MM.1S (cell line): ENCODE measurements at regions not wholly inside any gene's neighbourhood (a gene's known extent, or its start where the extent isn't known, plus 50 kb on each side); places are given as distances from the start of the nearest gene placed in this dataset.
A peak's percentile ranks its signal among the peaks of the same experiment; 100 is the strongest.

Source experiments
- DNase-seq: peaks from one replicate; pipeline ENCODE4 v3.0.0-alpha.2; 2015
- H2AFZ ChIP-seq: fragments of 300-600 bp; sonication (generic); 2 replicates; pipeline ENCODE4 v1.6.0; 2016; ENCODE audit warnings: antibody characterized with exemption, low read length
- H3F3A ChIP-seq: fragments of 300-600 bp; sonication (generic); 2 replicates; pipeline ENCODE4 v1.6.1; 2016; ENCODE audit warnings: mild to moderate bottlenecking, antibody characterized with exemption, low read length, moderate library complexity, mixed read lengths; ENCODE audit not compliant: insufficient read depth
- H3K27ac ChIP-seq: fragments of 300-600 bp; sonication (generic); 2 replicates; pipeline ENCODE4 v1.5.1; 2016; ENCODE audit warnings: mild to moderate bottlenecking, low read length
- H3K27me3 ChIP-seq: fragments of 300-600 bp; sonication (generic); replicated peaks from 2 replicates; pipeline ENCODE4 v1.6.0; 2016; ENCODE audit warnings: low read length; ENCODE audit not compliant: insufficient read depth
- H3K36me3 ChIP-seq: fragments of 300-600 bp; sonication (generic); replicated peaks from 2 replicates; pipeline ENCODE4 v1.6.1; 2016; ENCODE audit warnings: mild to moderate bottlenecking, low read length, mixed read lengths; ENCODE audit not compliant: insufficient read depth
- H3K4me1 ChIP-seq: fragments of 300-600 bp; sonication (generic); 2 replicates; pipeline ENCODE4 v1.6.1; 2016; ENCODE audit warnings: low read length, mixed read lengths
- H3K4me2 ChIP-seq: fragments of 300-600 bp; sonication (generic); 2 replicates; pipeline ENCODE4 v1.6.0; 2016; ENCODE audit warnings: low read depth, low read length
- H3K4me3 ChIP-seq: fragments of 300-600 bp; sonication (generic); 2 replicates; pipeline ENCODE4 v1.5.1; 2016; ENCODE audit warnings: low read length, mixed read lengths
- H3K79me2 ChIP-seq: fragments of 300-600 bp; sonication (generic); 2 replicates; pipeline ENCODE4 v1.6.1; 2016; ENCODE audit warnings: mixed run types, low read length, mixed read lengths
- H3K9ac ChIP-seq: fragments of 300-600 bp; sonication (generic); 2 replicates; pipeline ENCODE4 v1.6.1; 2016; ENCODE audit warnings: low read length, mixed read lengths
- H3K9me2 ChIP-seq: fragments of 300-600 bp; sonication (generic); replicated peaks from 2 replicates; pipeline ENCODE4 v1.6.1; 2016; ENCODE audit warnings: mild to moderate bottlenecking, low read length, mixed read lengths; ENCODE audit not compliant: insufficient read depth
- H3K9me3 ChIP-seq: fragments of 300-600 bp; sonication (generic); replicated peaks from 2 replicates; pipeline ENCODE4 v1.6.1; 2016; ENCODE audit warnings: mild to moderate bottlenecking, low read length, mixed read lengths; ENCODE audit not compliant: insufficient read depth
- H4K20me1 ChIP-seq: fragments of 300-600 bp; sonication (generic); 2 replicates; pipeline ENCODE4 v1.6.1; 2016; ENCODE audit warnings: mild to moderate bottlenecking, low read length, moderate library complexity, mixed read lengths; ENCODE audit not compliant: insufficient read depth
- CTCF ChIP-seq: fragments of 300-600 bp; sonication (generic); IDR thresholded peaks from 2 replicates; pipeline ENCODE4 v1.5.1; 2016; ENCODE audit warnings: antibody characterized with exemption, low read length, mixed read lengths
- EZH2 ChIP-seq: fragments of 300-600 bp; sonication (generic); optimal IDR thresholded peaks from 2 replicates; pipeline ENCODE3; 2017; ENCODE audit warnings: low read depth, mild to moderate bottlenecking, antibody characterized with exemption, low read length, mixed read lengths
- EZH2phosphoT487 ChIP-seq: fragments of 300-600 bp; sonication (generic); IDR thresholded peaks from 2 replicates; pipeline ENCODE4 v1.6.1; 2018; ENCODE audit warnings: antibody characterized with exemption, low read length

- Histone ChIP-seq H3K27ac (no peak overlapping the region), H2AFZ (no peak overlapping the region), H3K4me2 (no peak overlapping the region), H3K27me3 (no peaks in the 10 kb centered on the region), H3K9ac (no peak overlapping the region), H3K9me2 (no peaks in the 10 kb centered on the region), H4K20me1 (no peaks in the 10 kb centered on the region), H3K9me3 (no peaks in the 10 kb centered on the region), H3K79me2 (no peaks in the 10 kb centered on the region), H3K4me3 (no peak overlapping the region), H3K4me1 (no peaks in the 10 kb centered on the region), H3K36me3 (no peaks in the 10 kb centered on the region), H3F3A (no peaks in the 10 kb centered on the region)
- DNase-seq: no peak
- TF ChIP-seq EZH2 (no peak), EZH2phosphoT487 (no peak), CTCF (no peak)
Measured at GRCh38 chr5:107265193-107265592, 405.5 kb downstream of the EFNA5 start.

GRCh38 chr5:107263387-107264018 lies 407.2 kb downstream of the EFNA5 start:
- H3K4me3 ChIP-seq: no peak overlapping the region
- no peaks in the 10 kb centered on the region for H3K36me3 ChIP-seq
- H3K9me2 ChIP-seq: no peaks in the 10 kb centered on the region
- no peaks in the 10 kb centered on the region for H3K9me3 ChIP-seq
- no peak overlapping the region for H3K27ac ChIP-seq
- H3K9ac ChIP-seq: no peak overlapping the region
- no peaks in the 10 kb centered on the region for H3K79me2 ChIP-seq
- peak; percentile 68 for DNase-seq
- H4K20me1 ChIP-seq: no peaks in the 10 kb centered on the region
- H2AFZ ChIP-seq: no peak overlapping the region
- TF ChIP-seq CTCF (no peak), EZH2phosphoT487 (no peak), EZH2 (no peak)
- H3K4me1 ChIP-seq: no peaks in the 10 kb centered on the region
- H3K4me2 ChIP-seq: peak overlapping the region; percentile 33; the same call in 1 of the 2 replicates
- H3K27me3 ChIP-seq: no peaks in the 10 kb centered on the region
- no peaks in the 10 kb centered on the region for H3F3A ChIP-seq

GRCh38 chr5:107257885-107258520 lies 412.7 kb downstream of the EFNA5 start:
- no peak overlapping the region for H3K27ac ChIP-seq
- H4K20me1 ChIP-seq: no peaks in the 10 kb centered on the region
- no peak overlapping the region for H3K9ac ChIP-seq
- no peaks in the 10 kb centered on the region for H3K36me3 ChIP-seq
- no peaks in the 10 kb centered on the region for H3F3A ChIP-seq
- no peak overlapping the region for H3K4me3 ChIP-seq
- no peak overlapping the region for H2AFZ ChIP-seq
- H3K9me2 ChIP-seq: no peaks in the 10 kb centered on the region
- no peaks in the 10 kb centered on the region for H3K27me3 ChIP-seq
- no peaks in the 10 kb centered on the region for H3K79me2 ChIP-seq
- no peaks in the 10 kb centered on the region for H3K9me3 ChIP-seq
- DNase-seq: peak; percentile 44
- no peaks in the 10 kb centered on the region for H3K4me1 ChIP-seq
- H3K4me2 ChIP-seq: peak overlapping the region; percentile 20; the same call in 1 of the 2 replicates
- TF ChIP-seq EZH2 (no peak), EZH2phosphoT487 (no peak), CTCF (no peak)
